Loucy (cell line): ENCODE measurements at regions not wholly inside any gene's neighbourhood (a gene's known extent, or its start where the extent isn't known, plus 50 kb on each side); places are given as distances from the start of the nearest gene placed in this dataset.

Experiments
- H2AFZ ChIP-seq: fragments of 200-600 bp; sonication (generic); 2 replicates; pipeline ENCODE4 v1.6.0; 2016; ENCODE audit warnings: antibody characterized with exemption, mild to moderate bottlenecking, low read length, moderate library complexity
- H3F3A ChIP-seq: fragments of 200-600 bp; 2 replicates; pipeline ENCODE4 v1.6.0; 2016; ENCODE audit warnings: antibody characterized with exemption, low read depth, mild to moderate bottlenecking
- H3K27me3 ChIP-seq: fragments of 200-600 bp; sonication (generic); 2 replicates; pipeline ENCODE4 v1.6.1; 2014; ENCODE audit warnings: low read length, mild to moderate bottlenecking; ENCODE audit not compliant: insufficient read depth, poor library complexity, severe bottlenecking
- H3K36me3 ChIP-seq: fragments of 200-600 bp; sonication (generic); 2 replicates; pipeline ENCODE4 v1.6.1; 2016; ENCODE audit warnings: low read length; ENCODE audit not compliant: insufficient read depth
- H3K4me1 ChIP-seq: fragments of 200-600 bp; sonication (generic); 2 replicates; pipeline ENCODE4 v1.5.1; 2014; ENCODE audit warnings: low read length, mild to moderate bottlenecking; ENCODE audit not compliant: insufficient read depth, poor library complexity, severe bottlenecking
- H3K4me2 ChIP-seq: fragments of 200-600 bp; sonication (generic); 2 replicates; pipeline ENCODE4 v1.6.0; 2014; ENCODE audit warnings: antibody characterized with exemption, low read length, low read depth, mild to moderate bottlenecking; ENCODE audit not compliant: poor library complexity, severe bottlenecking
- H3K4me3 ChIP-seq: fragments of 200-600 bp; sonication (generic); 2 replicates; pipeline ENCODE4 v1.5.1; 2014; ENCODE audit warnings: low read length, mild to moderate bottlenecking, mixed read lengths; ENCODE audit not compliant: poor library complexity, severe bottlenecking
- H3K79me2 ChIP-seq: fragments of 200-600 bp; sonication (generic); 2 replicates; pipeline ENCODE4 v1.6.1; 2014; ENCODE audit warnings: low read length; ENCODE audit not compliant: insufficient read depth
- H3K9ac ChIP-seq: fragments of 200-600 bp; sonication (generic); 2 replicates; pipeline ENCODE4 v1.6.0; 2014; ENCODE audit warnings: mild to moderate bottlenecking, low read depth, low read length, moderate library complexity; ENCODE audit not compliant: poor library complexity, severe bottlenecking
- H3K9me2 ChIP-seq: fragments of 200-600 bp; sonication (generic); replicated peaks from 2 replicates; pipeline ENCODE4 v1.6.1; 2016; ENCODE audit warnings: low read depth, low read length, mixed read lengths
- H3K9me3 ChIP-seq: fragments of 200-600 bp; sonication (generic); 2 replicates; pipeline ENCODE4 v1.6.1; 2014; ENCODE audit warnings: mild to moderate bottlenecking, antibody characterized with exemption, low read length, low read depth; ENCODE audit not compliant: insufficient read depth
- H4K20me1 ChIP-seq: fragments of 200-600 bp; sonication (generic); 2 replicates; pipeline ENCODE4 v1.6.0; 2014; ENCODE audit warnings: antibody characterized with exemption, low read length, mild to moderate bottlenecking; ENCODE audit not compliant: insufficient read depth, poor library complexity, severe bottlenecking
- EZH2phosphoT487 ChIP-seq: fragments of 200-600 bp; IDR thresholded peaks from 2 replicates; pipeline ENCODE4 v1.6.1; 2018; ENCODE audit warnings: antibody characterized with exemption, mild to moderate bottlenecking, moderate library complexity, borderline replicate concordance
- TF ChIP-seq, protein P1 (sequence below): fragments of 200-600 bp; sonication (generic); conservative IDR thresholded peaks from 2 replicates; pipeline ENCODE4 v1.5.1; 2014; ENCODE audit warnings: mild to moderate bottlenecking, antibody characterized with exemption, low read length

DNA sequence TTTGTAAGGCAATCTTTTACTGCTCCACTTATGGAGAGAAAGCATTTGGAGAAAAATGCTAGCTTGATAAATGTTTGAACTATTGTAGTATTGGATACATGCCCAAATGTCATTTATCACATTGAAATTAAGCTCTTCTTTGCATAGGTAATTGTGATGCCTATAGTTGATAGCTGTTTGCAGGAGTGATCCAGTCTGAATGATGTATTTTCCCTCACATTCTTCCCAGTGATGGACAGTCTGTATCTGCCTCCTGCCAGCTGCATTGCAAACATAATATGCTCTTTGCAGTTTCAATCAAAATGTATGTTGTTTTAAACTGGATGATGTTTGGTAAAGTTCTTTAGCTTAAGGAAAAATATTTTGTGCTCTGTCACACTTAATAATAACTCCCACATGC, 89.8 kb downstream of the EDNRB start:
- TF ChIP-seq EZH2phosphoT487: no peak
- TF ChIP-seq, protein P1, sequence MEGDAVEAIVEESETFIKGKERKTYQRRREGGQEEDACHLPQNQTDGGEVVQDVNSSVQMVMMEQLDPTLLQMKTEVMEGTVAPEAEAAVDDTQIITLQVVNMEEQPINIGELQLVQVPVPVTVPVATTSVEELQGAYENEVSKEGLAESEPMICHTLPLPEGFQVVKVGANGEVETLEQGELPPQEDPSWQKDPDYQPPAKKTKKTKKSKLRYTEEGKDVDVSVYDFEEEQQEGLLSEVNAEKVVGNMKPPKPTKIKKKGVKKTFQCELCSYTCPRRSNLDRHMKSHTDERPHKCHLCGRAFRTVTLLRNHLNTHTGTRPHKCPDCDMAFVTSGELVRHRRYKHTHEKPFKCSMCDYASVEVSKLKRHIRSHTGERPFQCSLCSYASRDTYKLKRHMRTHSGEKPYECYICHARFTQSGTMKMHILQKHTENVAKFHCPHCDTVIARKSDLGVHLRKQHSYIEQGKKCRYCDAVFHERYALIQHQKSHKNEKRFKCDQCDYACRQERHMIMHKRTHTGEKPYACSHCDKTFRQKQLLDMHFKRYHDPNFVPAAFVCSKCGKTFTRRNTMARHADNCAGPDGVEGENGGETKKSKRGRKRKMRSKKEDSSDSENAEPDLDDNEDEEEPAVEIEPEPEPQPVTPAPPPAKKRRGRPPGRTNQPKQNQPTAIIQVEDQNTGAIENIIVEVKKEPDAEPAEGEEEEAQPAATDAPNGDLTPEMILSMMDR: no peak
- Histone ChIP-seq H3K9ac (no peak overlapping the region), H3K36me3 (no peaks in the 10 kb centered on the region), H3K4me1 (no peaks in the 10 kb centered on the region), H3K4me3 (no peak overlapping the region), H3K27me3 (peaks cover 10% of the 10 kb centered on the region), H3F3A (no peaks in the 10 kb centered on the region), H3K79me2 (no peaks in the 10 kb centered on the region), H3K9me2 (no peaks in the 10 kb centered on the region), H3K9me3 (no peaks in the 10 kb centered on the region), H4K20me1 (no peaks in the 10 kb centered on the region), H3K4me2 (no peak overlapping the region), H2AFZ (no peak overlapping the region)

DNA sequence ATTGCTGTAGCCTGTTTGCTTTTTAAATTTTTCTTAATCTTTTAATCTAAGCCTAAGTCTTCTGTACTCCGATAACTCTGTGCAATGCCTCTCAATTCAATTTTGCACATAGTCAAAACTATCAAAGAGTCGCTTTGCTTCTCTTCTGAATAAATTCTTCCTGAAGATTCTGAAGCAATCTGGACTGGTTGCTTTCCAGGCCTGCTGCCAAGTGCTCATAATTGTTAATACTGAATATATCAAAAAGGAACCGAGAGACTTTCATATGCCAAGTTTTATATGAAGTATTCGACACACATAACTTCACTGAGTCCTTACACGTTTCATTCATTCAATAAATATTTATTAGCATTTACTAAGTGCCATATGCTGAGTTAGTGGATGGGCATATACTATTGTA, 91.3 kb downstream of the EDNRB start:
- H2AFZ ChIP-seq: no peak overlapping the region
- H3K4me2 ChIP-seq: no peak overlapping the region
- no peak overlapping the region for H3K4me3 ChIP-seq
- no peaks in the 10 kb centered on the region for H3F3A ChIP-seq
- H4K20me1 ChIP-seq: no peaks in the 10 kb centered on the region
- no peaks in the 10 kb centered on the region for H3K79me2 ChIP-seq
- peaks cover 23% of the 10 kb centered on the region for H3K27me3 ChIP-seq
- no peak overlapping the region for H3K9ac ChIP-seq
- H3K36me3 ChIP-seq: no peaks in the 10 kb centered on the region
- no peaks in the 10 kb centered on the region for H3K4me1 ChIP-seq
- no peaks in the 10 kb centered on the region for H3K9me2 ChIP-seq
- TF ChIP-seq, protein P1: no peak
- TF ChIP-seq EZH2phosphoT487: no peak
- no peaks in the 10 kb centered on the region for H3K9me3 ChIP-seq

DNA sequence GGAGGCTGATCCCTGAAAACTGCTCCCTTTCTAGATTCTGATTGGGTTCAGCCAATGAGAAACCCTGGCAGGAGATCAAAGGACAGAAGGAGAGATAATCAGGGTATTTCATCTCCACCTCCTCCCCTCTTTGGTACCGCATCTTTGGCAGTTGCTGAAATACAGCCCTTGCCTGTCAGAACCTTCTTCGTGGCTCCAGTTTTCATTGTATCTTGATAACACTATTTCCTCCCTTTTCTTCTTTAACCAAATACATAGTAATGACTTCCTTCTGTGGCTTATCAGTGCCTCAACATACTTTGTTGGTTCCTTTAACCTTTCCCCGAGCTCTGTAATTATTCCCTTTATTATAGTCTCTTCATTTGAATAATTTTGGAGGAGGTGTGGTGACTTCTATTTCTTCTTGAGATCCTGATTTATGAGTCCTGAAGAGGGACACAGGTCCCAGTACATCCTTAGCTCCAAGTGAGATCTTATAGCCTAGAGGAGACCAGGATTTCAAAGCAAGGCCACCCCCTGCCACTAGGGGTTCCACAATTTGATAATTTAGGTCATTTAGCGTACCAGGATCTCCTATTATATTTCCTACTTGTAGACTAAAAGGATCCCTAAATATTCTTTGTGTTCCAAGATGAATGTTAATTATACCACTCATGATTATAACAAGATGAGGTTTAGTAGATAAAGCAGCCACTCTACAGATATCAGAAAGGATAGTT, 98.0 kb downstream of the EDNRB start:
- Histone ChIP-seq H2AFZ (no peak overlapping the region), H3K9me2 (no peaks in the 10 kb centered on the region), H4K20me1 (no peaks in the 10 kb centered on the region), H3K4me1 (peaks cover 11% of the 10 kb centered on the region), H3K79me2 (no peaks in the 10 kb centered on the region), H3K9ac (no peak overlapping the region), H3K27me3 (peaks cover 75% of the 10 kb centered on the region), H3F3A (no peaks in the 10 kb centered on the region), H3K4me2 (peak overlapping the region; percentile 7), H3K9me3 (no peaks in the 10 kb centered on the region), H3K36me3 (no peaks in the 10 kb centered on the region), H3K4me3 (no peak overlapping the region)
- peak; percentile 53; the same call in 1 of the 2 replicates for TF ChIP-seq EZH2phosphoT487
- TF ChIP-seq, protein P1: peak; percentile 70
